ENCODE measurements at regions not wholly inside any gene's neighbourhood (a gene's known extent, or its start where the extent isn't known, plus 50 kb on each side); places are given as distances from the start of the nearest gene placed in this dataset.
A peak's percentile ranks its signal among the peaks of the same experiment; 100 is the strongest.

- DNase-seq: no peak
Measured at GRCh38 chr3:56983427-56983826, 77.0 kb upstream of the SPATA12 start.

- DNase-seq: no peak
Measured at GRCh38 chr3:56981445-56982230, 78.8 kb upstream of the SPATA12 start.

GRCh38 chr3:56980798-56981390 is 79.6 kb upstream of the SPATA12 start:
- no peak for DNase-seq

GRCh38 chr3:56980243-56980642 is 80.2 kb upstream of the SPATA12 start:
- DNase-seq: no peak

DNA sequence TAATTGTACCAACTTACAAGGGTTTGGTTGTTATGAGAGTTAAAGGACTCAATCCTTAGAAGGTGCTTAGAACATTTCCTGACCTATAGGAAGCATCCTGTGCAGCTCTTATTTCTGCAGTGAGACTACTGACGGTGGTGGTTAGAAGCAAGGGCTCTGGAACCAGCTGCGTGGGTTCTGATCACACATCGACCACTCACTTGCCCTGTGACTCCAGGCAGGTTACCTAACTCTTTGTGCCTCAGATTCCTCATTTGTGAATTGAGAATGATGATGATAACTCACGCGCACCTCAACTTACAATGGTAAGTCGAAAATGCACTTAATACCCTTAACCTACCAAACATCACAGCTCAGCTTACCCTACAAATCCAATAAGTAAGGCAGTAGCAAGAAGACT is 80.7 kb upstream of the SPATA12 start:
- DNase-seq: no peak

- no peak for DNase-seq
Measured at GRCh38 chr3:56977561-56977889, 82.9 kb upstream of the SPATA12 start.

- peak; percentile 94 to 97 for DNase-seq
Measured at GRCh38 chr3:56976651-56977560, 83.6 kb upstream of the SPATA12 start.

GRCh38 chr3:56975567-56975966 is 84.9 kb upstream of the SPATA12 start:
- DNase-seq: no peak

DNA sequence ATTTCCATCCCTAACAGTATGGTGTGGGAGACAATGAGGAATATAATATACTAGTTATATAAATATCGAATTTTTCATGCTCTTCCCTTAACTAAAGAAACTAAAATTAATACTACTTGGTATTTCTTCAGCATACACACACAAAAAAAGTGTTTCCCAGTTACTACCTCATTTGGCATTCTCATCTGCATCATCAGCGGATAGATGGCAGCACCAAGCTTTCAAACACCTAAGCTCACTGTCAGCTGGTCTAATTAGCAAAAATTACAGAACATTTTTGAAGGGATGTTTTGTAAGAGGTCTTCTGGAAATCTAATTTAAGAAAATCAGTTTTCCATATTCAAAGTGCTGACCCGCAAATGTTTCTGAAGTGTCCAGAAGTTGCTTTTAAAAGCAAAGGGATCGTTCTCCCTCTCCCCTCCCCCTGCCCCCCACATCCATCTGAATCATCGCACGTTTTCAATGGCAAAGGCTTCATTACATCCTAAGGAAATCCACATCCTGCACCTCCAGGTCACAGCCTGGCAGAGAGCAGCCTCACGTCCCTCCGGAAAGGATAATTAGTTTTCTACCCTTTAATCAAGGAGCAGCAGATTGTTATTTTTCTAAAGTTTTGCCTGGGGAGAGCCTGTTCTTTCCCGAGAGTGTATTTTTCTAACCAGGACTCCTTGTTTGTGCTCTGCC is 86.1 kb upstream of the SPATA12 start:
- DNase-seq: peak in 1 of 2 experiments; percentile 29

- no peak for DNase-seq
Measured at GRCh38 chr3:56971816-56972215, 88.6 kb upstream of the SPATA12 start.

GRCh38 chr3:56971261-56971660 is 89.2 kb upstream of the SPATA12 start:
- no peak for DNase-seq

DNA sequence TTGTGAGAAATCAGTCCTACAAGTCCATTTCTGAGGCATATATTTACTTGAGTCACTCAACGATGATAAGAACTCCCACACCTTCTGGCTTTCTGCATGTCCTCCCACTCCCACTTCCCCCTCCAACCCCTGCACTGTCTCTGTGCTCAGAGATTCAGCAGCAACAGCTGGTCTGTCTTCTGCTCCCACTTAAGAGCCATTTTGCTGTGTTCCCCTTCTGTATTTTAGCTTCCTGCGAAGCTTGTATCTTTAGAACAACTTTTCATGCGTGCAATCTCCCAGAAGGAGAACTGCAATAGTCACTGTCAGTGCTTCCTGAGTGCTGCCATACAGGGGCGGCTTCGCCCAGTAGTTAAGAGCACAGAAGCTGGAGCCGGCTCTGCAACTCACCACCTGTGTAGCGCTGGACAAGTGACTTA is 90.0 kb upstream of the SPATA12 start:
- DNase-seq: peak; percentile 89 to 94

- no peak for DNase-seq
Measured at GRCh38 chr3:56969851-56970250, 90.6 kb upstream of the SPATA12 start.

DNA sequence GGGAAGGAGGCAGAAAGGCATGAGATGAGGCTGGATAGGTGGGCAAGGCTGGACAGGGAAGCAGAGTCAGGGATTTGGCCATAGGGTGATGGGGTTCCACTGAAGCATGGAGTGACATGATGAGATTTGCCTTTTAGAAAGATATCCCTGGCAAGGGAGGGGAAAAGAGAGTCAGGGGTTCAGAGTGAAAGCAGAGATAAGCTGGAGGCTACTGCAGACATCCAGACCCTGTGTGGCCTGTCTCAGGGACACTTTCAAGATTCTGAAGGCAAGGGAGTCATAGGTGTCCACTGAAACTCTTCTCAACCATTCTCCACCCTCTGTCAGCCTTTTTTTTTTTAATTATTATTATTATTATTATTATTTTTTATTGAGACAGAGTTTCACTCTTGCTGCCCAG is 94.0 kb upstream of the SPATA12 start:
- DNase-seq: no peak

DNA sequence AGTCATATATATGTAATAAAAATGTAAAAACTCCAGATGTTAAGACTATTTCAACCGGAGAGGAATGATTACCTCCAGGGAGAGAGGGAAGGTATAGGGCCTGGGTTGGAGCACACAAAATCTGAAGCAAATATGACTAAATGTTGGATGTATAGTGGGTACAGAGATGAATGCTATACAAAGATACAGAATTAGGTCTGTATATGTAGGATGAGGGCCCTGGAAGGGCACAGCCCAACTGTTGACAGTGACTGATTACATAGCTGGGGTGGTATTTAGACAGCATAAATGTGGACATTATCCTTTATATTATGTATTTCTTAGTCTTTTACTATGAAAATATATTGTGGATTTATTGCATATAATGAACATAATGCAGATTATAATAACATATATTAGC is 94.4 kb upstream of the SPATA12 start:
- DNase-seq: no peak

- DNase-seq: no peak
Measured at GRCh38 chr3:56962922-56963321, 97.5 kb upstream of the SPATA12 start.

GRCh38 chr3:56962206-56962605 is 98.3 kb upstream of the SPATA12 start:
- DNase-seq: peak; percentile 55 to 82

DNA sequence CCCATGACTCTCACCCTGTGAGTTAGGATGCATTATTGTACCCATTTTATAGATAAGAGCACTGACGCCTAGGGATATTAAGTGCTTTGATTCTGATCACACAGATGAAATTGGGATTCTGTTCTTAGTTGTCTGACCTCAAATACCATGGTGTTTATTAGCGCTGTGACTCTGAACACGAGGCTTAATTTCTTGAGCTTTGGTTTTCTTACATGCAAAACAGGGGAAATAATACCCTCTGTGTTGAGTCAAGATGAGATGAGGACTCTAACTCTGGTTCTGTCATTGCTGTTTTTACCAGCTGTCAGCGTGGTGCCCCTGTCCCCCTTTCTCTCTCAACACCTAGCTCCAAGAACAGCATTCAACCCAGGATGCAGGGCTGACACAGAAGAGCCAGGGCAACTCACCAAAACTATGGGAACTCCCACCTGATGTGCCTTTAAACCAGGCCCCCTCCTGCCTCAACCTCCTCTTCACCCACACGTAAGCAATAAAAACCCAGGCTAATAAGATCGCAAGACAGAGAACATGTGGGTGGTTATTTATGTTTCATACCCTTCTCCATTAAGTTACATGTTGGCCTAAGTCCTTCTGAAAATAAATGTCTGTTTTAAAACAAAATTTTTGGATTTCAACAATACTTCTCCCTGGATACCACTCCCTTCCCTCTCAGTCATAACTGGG is 100.1 kb upstream of the SPATA12 start:
- DNase-seq: no peak

- DNase-seq: no peak
Measured at GRCh38 chr3:56958879-56959278, 101.6 kb upstream of the SPATA12 start.

DNA sequence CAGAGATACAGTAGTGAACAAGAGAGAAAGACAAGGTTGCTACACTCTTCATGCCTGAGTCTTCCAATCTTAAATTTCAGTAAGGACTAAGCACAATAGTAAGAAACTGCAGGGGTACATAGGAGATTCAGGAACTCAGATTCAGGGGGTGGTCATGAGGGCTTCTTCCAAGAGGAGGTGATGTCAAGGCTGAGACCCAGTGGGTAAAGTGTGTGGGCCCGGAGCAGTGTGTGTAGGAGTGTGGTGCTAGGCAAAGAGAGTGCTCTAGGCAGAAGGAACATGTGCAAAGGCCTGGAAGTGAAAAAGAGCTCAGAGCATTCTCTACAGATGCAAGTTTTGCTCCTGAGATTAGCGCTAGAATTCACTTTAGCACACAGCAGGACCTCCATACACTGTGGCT is 102.9 kb upstream of the SPATA12 start:
- no peak for DNase-seq

DNA sequence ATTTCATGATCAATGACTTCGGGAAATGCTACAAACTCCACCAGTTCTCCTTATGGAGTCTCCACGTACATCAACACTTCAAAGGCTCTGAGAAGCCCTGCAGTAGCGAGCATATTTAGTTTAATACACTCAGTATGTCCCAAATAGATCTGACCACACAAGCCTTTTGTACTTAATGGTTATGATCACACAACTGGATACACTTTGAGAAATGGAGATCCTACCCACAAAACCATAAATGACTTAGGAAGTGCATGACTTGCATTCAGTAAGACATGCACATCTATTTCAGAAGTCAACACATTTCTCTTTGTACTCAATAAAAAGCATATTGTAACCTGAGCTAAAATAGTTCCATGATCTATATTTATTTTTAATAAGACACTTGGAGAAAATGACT is 103.6 kb upstream of the SPATA12 start:
- DNase-seq: no peak

- DNase-seq: no peak
Measured at GRCh38 chr3:56955492-56956111, 104.9 kb upstream of the SPATA12 start.

Data from NCI-H524 (cell line).